ENCODE measurements at regions not wholly inside any gene's neighbourhood (a gene's known extent, or its start where the extent isn't known, plus 50 kb on each side); places are given as distances from the start of the nearest gene placed in this dataset.

DNA sequence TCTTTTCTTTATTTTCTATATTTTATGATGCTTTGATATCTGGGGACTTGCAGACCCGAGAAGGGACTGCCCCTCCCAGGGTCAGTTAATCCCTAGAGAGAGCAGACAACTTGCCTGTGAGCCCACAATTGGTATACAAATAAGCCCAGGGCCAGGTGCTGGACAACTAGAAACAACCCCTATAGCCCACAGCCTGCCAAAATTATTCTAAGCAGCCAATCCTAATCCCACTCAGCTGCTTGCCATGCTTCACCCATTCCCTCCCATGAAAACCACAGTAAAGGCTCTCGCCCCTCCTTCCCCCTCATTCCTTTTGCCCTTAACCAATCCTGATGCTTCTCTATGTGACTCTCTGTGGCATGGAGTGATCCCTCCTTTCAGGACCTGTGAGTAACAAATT is 380.7 kb downstream of the RBM43 start:
- TF ChIP-seq, protein P1, sequence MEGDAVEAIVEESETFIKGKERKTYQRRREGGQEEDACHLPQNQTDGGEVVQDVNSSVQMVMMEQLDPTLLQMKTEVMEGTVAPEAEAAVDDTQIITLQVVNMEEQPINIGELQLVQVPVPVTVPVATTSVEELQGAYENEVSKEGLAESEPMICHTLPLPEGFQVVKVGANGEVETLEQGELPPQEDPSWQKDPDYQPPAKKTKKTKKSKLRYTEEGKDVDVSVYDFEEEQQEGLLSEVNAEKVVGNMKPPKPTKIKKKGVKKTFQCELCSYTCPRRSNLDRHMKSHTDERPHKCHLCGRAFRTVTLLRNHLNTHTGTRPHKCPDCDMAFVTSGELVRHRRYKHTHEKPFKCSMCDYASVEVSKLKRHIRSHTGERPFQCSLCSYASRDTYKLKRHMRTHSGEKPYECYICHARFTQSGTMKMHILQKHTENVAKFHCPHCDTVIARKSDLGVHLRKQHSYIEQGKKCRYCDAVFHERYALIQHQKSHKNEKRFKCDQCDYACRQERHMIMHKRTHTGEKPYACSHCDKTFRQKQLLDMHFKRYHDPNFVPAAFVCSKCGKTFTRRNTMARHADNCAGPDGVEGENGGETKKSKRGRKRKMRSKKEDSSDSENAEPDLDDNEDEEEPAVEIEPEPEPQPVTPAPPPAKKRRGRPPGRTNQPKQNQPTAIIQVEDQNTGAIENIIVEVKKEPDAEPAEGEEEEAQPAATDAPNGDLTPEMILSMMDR (IDR thresholded peaks at IDR 0.05), result no peak

DNA sequence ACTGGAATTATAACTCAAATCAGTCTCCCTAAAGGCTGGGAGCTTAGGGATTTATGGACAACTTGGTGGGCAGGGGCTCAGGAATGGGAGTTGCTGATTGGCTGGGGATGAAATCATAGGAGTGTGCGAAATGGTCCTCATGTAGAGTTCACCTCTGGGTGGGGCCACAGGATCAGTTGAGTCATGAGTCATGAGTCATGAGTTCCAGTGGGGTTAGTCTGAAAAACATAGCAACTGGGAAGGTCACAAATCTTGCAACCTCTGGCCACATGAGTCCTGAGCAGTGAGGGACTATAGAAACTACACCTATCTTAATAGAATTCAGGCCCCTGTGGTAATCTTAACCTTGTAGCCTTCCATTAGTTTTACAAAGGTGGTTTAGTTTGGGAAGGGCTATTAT is 383.3 kb downstream of the RBM43 start:
- TF ChIP-seq, protein P1 (IDR thresholded peaks at IDR 0.05), result no peak

DNA sequence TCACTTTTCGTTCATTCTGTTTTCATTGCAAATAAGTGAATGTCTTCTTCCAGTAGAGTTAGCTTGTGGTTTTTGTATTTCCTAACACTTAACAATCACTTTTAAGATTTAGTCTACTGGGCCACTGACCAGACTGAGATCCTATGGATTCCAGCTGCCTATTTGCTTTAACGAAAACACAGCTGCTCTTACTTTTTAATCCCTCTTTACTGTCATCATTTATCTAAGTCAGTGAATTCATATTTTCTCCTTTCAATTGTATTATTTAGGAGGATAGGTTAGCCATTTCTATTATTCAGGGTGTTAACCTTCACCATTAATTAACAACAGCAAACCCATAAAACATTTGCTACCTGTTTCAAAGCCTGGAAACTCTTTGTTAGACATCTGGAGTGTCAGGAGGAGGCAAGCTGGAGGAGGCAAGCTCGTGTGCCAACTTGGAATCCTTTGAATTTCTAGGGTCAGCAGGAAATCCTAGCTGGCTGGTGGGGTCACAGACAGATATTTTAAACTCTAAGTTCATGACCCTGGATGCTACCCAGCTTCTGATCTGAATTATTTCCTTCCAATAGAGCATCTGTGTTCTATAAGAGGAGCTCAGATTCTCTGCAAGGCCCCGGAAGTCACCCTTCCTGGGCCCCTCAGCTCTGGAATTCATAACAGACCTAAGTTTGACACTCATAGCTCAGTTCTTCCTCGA is 385.3 kb downstream of the RBM43 start:
- TF ChIP-seq, protein P1 (IDR thresholded peaks at IDR 0.05), result no peak

DNA sequence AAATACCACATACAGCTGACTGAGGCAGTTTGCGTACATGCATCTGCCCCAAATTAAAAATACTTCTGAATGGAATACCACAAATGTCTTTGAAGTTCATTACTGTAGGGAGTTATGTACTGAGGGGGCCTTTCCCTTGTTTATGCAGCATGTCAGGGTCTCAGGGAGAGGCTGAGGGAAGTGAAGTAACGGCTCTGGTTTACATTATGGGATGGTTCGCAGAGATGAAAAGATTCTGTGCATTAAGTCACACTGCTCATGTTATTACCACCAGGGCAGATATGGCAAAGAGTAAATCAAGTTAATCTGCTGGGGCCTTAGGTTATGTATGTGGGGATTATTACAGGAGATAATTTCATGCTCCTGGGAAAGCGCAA is 385.9 kb upstream of the RND3 start:
- TF ChIP-seq, protein P1 (IDR thresholded peaks at IDR 0.05), result no peak

DNA sequence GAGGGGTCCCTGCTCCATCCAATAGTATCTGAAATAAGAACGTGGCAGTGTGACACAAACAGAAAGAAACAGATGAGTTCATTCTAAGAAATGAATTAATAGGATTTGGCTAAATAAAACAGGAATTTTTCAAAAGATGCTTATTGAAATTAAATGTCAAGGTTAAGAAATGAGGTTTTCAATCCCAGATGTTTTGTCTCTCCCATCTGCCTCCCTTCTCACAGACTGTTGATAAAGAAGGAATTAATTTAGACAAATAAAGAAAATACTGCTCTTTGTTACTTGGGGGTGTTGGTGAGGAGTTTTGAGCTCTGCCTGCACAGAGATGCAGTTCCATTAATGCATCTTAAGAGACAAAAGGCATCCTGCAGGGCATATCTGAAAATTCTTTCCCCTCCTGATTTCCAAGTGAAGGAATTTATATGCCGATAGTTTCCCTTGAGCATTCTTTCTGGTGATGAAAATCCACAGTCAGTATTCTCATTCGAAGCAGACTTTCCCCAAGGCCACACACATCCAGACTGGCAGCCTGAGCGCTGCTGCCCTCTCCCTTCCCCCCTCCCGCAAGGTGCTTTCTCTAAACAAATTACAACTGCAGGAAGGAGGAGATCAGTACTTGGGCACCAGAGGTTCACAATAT is 385.4 kb upstream of the RND3 start:
- TF ChIP-seq, protein P1 (IDR thresholded peaks at IDR 0.05), result no peak

DNA sequence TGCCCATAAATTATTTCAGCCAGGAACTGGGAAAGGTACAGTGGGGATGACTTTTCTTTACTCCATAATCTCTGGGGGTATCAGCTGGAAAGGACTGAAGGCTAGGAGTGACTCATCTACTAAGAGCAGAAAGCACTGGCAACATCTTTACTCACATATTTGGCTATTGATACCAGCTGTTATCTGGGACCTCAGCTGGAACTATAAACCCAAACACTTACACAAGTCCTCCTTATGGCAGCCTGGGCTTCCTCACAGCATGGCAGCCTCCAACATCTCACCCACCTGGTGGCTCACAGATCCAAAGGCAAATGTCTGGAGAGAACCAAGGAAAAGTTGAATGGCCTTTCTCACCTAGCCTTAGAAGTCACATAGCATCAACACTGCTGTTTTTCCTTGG is 379.0 kb upstream of the RND3 start:
- TF ChIP-seq, protein P1 (IDR thresholded peaks at IDR 0.05), result no peak

DNA sequence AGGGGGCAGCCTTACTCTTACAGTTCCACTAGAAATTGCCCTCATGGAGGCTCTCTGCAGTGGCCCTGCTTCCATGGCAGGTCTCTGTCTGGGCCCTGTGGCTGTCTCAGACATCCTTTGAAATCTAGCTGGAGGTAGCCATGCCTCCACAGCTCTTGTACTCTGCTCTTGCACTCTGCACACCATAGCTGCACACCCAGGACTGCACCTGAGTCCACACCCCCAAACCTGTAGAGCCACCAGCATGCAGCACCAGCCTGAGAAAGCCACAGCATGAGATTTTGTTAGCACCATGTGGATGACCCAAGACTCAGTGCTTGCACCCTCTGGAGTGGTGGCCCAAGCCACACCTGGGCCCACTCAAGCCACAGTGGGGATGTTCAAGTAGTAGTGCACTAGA is 376.2 kb upstream of the RND3 start:
- TF ChIP-seq, protein P1 (IDR thresholded peaks at IDR 0.05), result no peak

Data from LNCAP (cell line).